ENCODE measurements at regions not wholly inside any gene's neighbourhood (a gene's known extent, or its start where the extent isn't known, plus 50 kb on each side); places are given as distances from the start of the nearest gene placed in this dataset.

- FAIRE-seq, result no peak
- peak; percentile 6 for DNase-seq (ENCODE audit: low read depth)
- no peaks in the 10 kb centered on the region for H3K27me3 ChIP-seq (ENCODE audit: control insufficient read depth, insufficient read depth, low read length)
- TF ChIP-seq, protein P1, sequence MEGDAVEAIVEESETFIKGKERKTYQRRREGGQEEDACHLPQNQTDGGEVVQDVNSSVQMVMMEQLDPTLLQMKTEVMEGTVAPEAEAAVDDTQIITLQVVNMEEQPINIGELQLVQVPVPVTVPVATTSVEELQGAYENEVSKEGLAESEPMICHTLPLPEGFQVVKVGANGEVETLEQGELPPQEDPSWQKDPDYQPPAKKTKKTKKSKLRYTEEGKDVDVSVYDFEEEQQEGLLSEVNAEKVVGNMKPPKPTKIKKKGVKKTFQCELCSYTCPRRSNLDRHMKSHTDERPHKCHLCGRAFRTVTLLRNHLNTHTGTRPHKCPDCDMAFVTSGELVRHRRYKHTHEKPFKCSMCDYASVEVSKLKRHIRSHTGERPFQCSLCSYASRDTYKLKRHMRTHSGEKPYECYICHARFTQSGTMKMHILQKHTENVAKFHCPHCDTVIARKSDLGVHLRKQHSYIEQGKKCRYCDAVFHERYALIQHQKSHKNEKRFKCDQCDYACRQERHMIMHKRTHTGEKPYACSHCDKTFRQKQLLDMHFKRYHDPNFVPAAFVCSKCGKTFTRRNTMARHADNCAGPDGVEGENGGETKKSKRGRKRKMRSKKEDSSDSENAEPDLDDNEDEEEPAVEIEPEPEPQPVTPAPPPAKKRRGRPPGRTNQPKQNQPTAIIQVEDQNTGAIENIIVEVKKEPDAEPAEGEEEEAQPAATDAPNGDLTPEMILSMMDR (IDR thresholded peaks at IDR 0.05; ENCODE audit: insufficient read depth, low read length, severe bottlenecking), result no peak
- no peak overlapping the region for H3K4me3 ChIP-seq (ENCODE audit: low read depth, low read length)
- H3K36me3 ChIP-seq (ENCODE audit: control insufficient read depth, insufficient read depth, low read length), result no peaks in the 10 kb centered on the region
Observed at GRCh38 chr9:129408535-129409215, 212.2 kb downstream of the C9orf50 start.

DNA sequence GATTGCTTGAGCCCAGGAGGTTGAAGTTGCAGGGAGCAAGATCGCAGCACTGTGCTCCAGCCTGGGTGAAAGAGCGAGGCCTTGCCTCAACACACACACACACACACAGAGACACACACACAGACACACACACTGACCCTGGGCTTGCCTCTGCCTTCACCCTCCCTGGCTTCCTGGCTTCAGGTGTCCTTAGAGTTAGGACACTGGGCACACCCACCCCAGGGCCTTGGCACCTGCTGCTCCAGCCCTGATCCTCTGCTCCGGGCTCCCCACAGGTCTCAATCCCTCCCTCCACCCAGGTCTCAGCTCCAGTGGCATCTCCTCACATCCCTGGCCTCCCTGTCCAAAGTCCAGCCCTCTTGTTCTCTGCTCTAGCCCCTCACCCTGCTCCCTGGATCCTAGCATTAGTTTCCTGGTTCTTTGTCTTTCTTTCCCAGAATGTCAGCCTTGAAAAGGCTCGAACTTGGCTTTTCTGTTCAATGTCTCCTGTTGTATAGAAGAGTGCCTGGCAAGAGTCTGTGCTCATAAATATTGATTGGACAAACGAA is 212.9 kb downstream of the C9orf50 start:
- FAIRE-seq (peak; percentile 28), DNase-seq (ENCODE audit: low read depth) (no peak)
- Histone ChIP-seq H3K27me3 (ENCODE audit: control insufficient read depth, insufficient read depth, low read length) (no peaks in the 10 kb centered on the region), H3K4me3 (ENCODE audit: low read depth, low read length) (no peak overlapping the region), H3K36me3 (ENCODE audit: control insufficient read depth, insufficient read depth, low read length) (no peaks in the 10 kb centered on the region)
- TF ChIP-seq, protein P1 (IDR thresholded peaks at IDR 0.05; ENCODE audit: insufficient read depth, low read length, severe bottlenecking), result no peak

- no peaks in the 10 kb centered on the region for H3K27me3 ChIP-seq (ENCODE audit: control insufficient read depth, insufficient read depth, low read length)
- no peak for FAIRE-seq
- TF ChIP-seq, protein P1 (IDR thresholded peaks at IDR 0.05; ENCODE audit: insufficient read depth, low read length, severe bottlenecking), result no peak
- H3K4me3 ChIP-seq (ENCODE audit: low read depth, low read length), result no peak overlapping the region
- H3K36me3 ChIP-seq (ENCODE audit: control insufficient read depth, insufficient read depth, low read length), result no peaks in the 10 kb centered on the region
- DNase-seq (ENCODE audit: low read depth), result peak; percentile 25
Observed at GRCh38 chr9:129406278-129407225, 214.3 kb downstream of the C9orf50 start.

DNA sequence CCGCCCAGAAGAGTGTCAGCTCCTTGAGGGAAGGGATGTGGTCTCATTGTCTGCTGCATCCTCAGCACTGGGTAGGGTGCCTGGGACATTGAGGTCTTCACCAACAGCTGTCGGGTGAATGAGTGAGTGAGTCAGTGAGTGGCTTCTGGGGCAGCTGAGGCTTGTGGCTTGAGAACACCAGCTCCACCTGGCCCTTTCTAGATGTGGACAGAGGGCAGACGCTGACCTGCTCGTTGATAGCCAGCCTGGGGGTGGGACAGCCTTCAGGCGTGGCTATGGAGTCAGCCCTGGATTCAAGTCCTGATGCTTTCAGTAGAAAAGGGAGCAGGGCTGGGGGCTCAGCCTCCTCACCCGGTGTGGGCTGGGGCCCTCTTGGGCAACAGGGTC is 215.1 kb downstream of the C9orf50 start:
- DNase-seq (ENCODE audit: low read depth), result no peak
- TF ChIP-seq, protein P1 (IDR thresholded peaks at IDR 0.05; ENCODE audit: insufficient read depth, low read length, severe bottlenecking), result no peak
- no peak overlapping the region for H3K4me3 ChIP-seq (ENCODE audit: low read depth, low read length)
- no peaks in the 10 kb centered on the region for H3K27me3 ChIP-seq (ENCODE audit: control insufficient read depth, insufficient read depth, low read length)
- H3K36me3 ChIP-seq (ENCODE audit: control insufficient read depth, insufficient read depth, low read length), result no peaks in the 10 kb centered on the region
- FAIRE-seq, result no peak

DNA sequence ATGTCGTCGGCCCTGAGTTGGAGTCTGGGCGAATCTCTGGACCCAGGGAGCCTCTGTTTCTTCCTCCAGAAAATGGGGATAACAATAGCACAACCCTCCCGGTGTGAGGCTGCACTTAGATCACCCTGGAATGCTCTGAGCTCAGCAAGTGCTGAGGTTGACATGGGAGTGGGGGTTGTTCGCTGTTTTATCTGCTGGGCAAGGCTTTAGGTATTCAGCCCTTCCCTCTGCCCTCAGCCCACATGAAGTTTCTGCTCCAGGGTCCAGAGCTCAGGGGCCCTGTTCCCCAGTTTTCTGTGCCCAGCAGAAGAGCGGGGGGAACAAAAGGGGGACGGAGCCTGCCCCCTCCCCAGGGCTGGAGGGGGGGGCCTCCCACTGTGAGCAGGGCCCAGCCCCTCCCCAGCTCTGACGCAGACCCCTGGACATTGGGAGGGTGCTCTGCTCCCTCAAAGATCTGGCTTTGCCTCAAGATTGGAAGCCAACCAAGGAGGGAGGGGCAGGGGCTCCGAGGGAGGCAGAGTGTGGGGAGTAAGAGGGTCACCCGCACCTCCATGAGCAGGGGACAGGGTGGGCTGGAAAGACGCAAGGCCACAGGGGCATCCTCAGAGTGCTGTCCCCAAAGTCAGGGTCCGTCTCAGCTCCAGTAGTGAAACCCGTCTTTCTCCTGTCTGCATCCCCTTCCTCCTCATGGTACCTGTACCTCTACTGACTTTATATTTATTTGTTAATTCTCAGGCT is 215.6 kb downstream of the C9orf50 start:
- no peak for DNase-seq (ENCODE audit: low read depth)

More for the DNA sequence above, 215.6 kb downstream of the C9orf50 start:
- Histone ChIP-seq H3K36me3 (ENCODE audit: control insufficient read depth, insufficient read depth, low read length) (no peaks in the 10 kb centered on the region), H3K27me3 (ENCODE audit: control insufficient read depth, insufficient read depth, low read length) (no peaks in the 10 kb centered on the region), H3K4me3 (ENCODE audit: low read depth, low read length) (no peak overlapping the region)
- no peak for FAIRE-seq
- TF ChIP-seq, protein P1 (IDR thresholded peaks at IDR 0.05; ENCODE audit: insufficient read depth, low read length, severe bottlenecking), result no peak
